Urinary bladder (tissue), 3 donors: ENCODE measurements at regions not wholly inside any gene's neighbourhood (a gene's known extent, or its start where the extent isn't known, plus 50 kb on each side); places are given as distances from the start of the nearest gene placed in this dataset.

Experiments
- DNase-seq: peaks from one replicate; pipeline ENCODE4 v3.0.0-alpha.2; 2015; ENCODE audit errors: extremely low spot score
- H3K27ac ChIP-seq: one replicate; pipeline ENCODE4 v1.5.1; 2013; ENCODE audit warnings: low read depth, mild to moderate bottlenecking, moderate library complexity
- H3K36me3 ChIP-seq: one replicate; pipeline ENCODE4 v1.6.1; 2013; ENCODE audit warnings: mild to moderate bottlenecking, moderate library complexity; ENCODE audit not compliant: insufficient read depth
- H3K4me1 ChIP-seq: one replicate; pipeline ENCODE4 v1.6.1; 2013; ENCODE audit warnings: mild to moderate bottlenecking, moderate library complexity; ENCODE audit not compliant: insufficient read depth
- H3K4me3 ChIP-seq: one replicate; pipeline ENCODE4 v1.5.1; 2013; ENCODE audit warnings: low read depth, low read length
- WGBS: extraction: QIAGEN DNeasy Blood & Tissue Kit; methylation state at CpG from one replicate; pipeline ENCODE4 v1.1.7; 2013; 5-methylcytosine and 5-hydroxymethylcytosine counted together
- donor health status: healthy with polysubstance abuse.
- donor health status: healthy.

GRCh38 chr20:16220826-16221225 lies 352.4 kb downstream of the KIF16B start:
- Histone ChIP-seq H3K36me3 (no peaks in the 10 kb centered on the region), H3K4me3 (no peak overlapping the region), H3K27ac (no peak overlapping the region), H3K4me1 (no peaks in the 10 kb centered on the region)
- 94% methylated on average over 4 of the region's 4 CpGs for WGBS
- no peak for DNase-seq

GRCh38 chr20:16219182-16219581 lies 354.1 kb downstream of the KIF16B start:
- Histone ChIP-seq H3K36me3 (no peaks in the 10 kb centered on the region), H3K4me3 (no peak overlapping the region), H3K27ac (no peak overlapping the region), H3K4me1 (no peaks in the 10 kb centered on the region)
- no peak for DNase-seq

GRCh38 chr20:16216914-16217230 lies 356.4 kb downstream of the KIF16B start:
- DNase-seq: no peak
- 88% methylated on average over 6 of the region's 6 CpGs for WGBS

DNA sequence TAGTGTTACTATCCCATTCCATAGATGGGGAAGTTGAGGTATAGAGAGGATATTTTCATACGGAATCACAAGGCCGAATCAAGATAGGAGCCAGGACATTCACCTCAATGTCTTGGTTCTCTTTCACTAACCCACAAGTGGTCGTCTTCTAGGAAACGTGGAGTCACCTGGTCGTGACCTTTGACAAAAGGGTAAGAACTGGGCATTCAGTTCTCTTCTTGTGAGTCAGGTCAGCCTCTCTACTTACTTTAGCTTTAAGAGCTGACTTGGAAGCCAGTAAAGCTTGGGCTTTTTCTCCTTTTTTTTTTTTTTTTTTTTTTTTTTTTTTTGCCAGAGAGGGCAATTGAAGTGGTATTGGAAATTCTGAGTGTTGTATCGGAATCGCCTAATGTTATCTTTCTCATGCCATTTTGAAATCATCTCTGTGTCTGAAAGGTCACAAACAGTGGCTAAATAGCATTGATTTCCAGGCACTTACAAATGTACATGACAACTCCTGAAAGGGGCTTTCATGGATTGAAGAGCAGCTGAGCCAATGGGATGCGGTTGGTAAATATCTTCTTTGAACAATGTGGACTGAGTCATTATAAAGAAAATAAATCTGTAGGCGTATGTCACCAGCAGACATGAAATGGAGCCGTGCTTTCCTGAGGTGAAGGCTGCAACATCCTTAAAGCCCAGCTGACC lies 356.9 kb downstream of the KIF16B start:
- Histone ChIP-seq H3K36me3 (no peaks in the 10 kb centered on the region), H3K4me1 (no peaks in the 10 kb centered on the region), H3K27ac (no peak overlapping the region), H3K4me3 (no peak overlapping the region)
- DNase-seq: no peak
- 93% methylated on average over 10 of the region's 10 CpGs for WGBS

More at GRCh38 chr20:16216914-16217230, 356.4 kb downstream of the KIF16B start:
- Histone ChIP-seq H3K4me1 (no peaks in the 10 kb centered on the region), H3K27ac (no peak overlapping the region), H3K4me3 (no peak overlapping the region), H3K36me3 (no peaks in the 10 kb centered on the region)

DNA sequence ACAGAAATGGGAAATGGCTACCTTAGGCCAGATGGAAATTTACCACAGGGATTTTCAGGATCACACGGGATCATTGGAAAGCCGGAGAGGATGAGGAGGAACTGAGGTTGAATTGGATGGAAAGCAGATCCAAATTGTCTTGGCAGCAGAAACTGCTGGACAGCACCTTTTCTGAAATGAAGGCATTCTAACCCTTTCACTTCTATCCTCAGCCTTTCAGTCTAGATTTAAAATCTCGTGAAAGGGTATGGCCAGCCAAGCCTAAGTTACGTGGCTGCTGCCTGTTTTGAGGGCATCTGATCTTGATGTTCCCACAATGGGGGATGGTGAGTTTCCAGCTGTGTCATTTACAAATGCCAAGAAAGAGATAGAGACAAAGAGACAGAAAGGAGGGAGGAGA lies 358.2 kb downstream of the KIF16B start:
- H3K36me3 ChIP-seq: no peaks in the 10 kb centered on the region
- no peak overlapping the region for H3K27ac ChIP-seq
- DNase-seq: no peak
- WGBS: 23% methylated on average over 4 of the region's 4 CpGs
- H3K4me3 ChIP-seq: no peak overlapping the region
- no peaks in the 10 kb centered on the region for H3K4me1 ChIP-seq

DNA sequence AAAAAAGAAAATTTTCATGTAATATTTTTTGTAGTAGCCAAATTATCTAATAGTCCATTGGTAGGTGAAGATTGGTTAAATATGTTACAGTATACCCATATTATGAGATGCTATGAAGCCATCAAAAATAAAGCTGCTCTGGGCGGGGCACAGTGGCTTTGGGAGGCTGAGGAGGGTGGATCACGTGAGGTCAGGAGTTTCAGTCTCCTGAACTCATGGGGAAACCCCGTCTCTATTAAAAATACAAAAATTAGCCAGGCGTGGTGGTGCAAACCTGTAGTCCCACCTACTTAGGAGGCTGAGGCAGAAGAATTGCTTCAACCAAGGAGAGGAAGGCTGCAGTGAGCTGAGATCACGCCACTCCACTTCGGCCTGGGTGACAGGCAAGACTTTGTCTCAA lies 360.5 kb downstream of the KIF16B start:
- Histone ChIP-seq H3K4me1 (no peaks in the 10 kb centered on the region), H3K27ac (no peak overlapping the region), H3K36me3 (no peaks in the 10 kb centered on the region), H3K4me3 (no peak overlapping the region)
- 99% methylated on average over 6 of the region's 6 CpGs for WGBS
- no peak for DNase-seq

- WGBS: 62% methylated on average over 4 of the region's 4 CpGs
- DNase-seq: no peak
- H3K4me1 ChIP-seq: no peaks in the 10 kb centered on the region
- H3K4me3 ChIP-seq: no peak overlapping the region
- no peaks in the 10 kb centered on the region for H3K36me3 ChIP-seq
- H3K27ac ChIP-seq: no peak overlapping the region
Observed at GRCh38 chr20:16209951-16210361, 363.3 kb downstream of the KIF16B start.

DNA sequence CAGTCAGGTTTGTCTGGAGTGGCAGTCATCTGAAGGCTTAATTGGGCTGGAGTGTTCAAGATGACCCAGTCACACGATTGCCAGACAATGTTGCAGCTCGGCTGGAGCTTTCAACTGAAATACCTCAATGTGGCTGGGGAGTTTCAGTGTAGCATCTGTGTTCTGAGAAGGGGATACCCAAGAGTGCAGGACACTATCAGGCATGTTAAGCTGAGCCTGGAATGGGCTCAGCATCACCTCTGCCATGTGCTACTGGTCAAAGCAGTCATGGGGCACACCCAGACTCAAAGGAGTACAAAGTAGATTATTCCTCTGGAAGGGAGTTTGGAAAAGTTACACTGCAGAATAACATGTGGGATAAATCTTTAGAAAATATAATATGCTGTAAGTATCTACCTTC lies 363.9 kb downstream of the KIF16B start:
- Histone ChIP-seq H3K36me3 (no peaks in the 10 kb centered on the region), H3K4me1 (no peaks in the 10 kb centered on the region), H3K27ac (no peak overlapping the region), H3K4me3 (no peak overlapping the region)
- WGBS: 82% methylated on average over 2 of the region's 2 CpGs
- DNase-seq: no peak

GRCh38 chr20:16208443-16208842 lies 364.8 kb downstream of the KIF16B start:
- no peak overlapping the region for H3K4me3 ChIP-seq
- DNase-seq: no peak
- H3K4me1 ChIP-seq: no peaks in the 10 kb centered on the region
- WGBS: 95% methylated on average over 4 of the region's 4 CpGs
- no peak overlapping the region for H3K27ac ChIP-seq
- no peaks in the 10 kb centered on the region for H3K36me3 ChIP-seq

DNA sequence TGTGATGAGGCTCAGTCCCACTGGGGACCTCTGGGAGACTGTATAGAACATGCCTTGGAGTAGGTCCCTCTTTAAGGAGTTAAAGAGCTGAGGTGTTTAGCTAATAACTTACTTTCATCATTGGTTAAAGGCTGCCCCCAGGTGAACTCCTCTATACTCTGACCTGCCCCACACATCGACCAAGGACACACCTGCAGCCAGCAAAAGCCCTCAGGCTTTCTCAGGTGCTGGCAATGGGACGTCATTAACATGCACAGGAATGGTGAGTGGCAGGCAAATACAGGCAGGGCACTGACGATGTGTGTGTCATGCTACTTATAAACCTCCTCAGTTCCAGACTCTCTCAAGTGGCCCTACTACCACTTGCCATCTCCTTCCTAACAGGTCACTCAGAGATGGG lies 366.4 kb downstream of the KIF16B start:
- 87% methylated on average over 3 of the region's 3 CpGs for WGBS
- H3K4me1 ChIP-seq: no peaks in the 10 kb centered on the region

GRCh38 chr20:16205507-16205906 lies 367.7 kb downstream of the KIF16B start:
- WGBS: 81% methylated on average over 2 of the region's 2 CpGs
- Histone ChIP-seq H3K36me3 (no peaks in the 10 kb centered on the region), H3K27ac (no peak overlapping the region), H3K4me1 (no peaks in the 10 kb centered on the region), H3K4me3 (no peak overlapping the region)
- no peak for DNase-seq

More for the DNA sequence above, 366.4 kb downstream of the KIF16B start:
- DNase-seq: no peak
- H3K27ac ChIP-seq: no peak overlapping the region
- H3K4me3 ChIP-seq: no peak overlapping the region
- H3K36me3 ChIP-seq: no peaks in the 10 kb centered on the region

DNA sequence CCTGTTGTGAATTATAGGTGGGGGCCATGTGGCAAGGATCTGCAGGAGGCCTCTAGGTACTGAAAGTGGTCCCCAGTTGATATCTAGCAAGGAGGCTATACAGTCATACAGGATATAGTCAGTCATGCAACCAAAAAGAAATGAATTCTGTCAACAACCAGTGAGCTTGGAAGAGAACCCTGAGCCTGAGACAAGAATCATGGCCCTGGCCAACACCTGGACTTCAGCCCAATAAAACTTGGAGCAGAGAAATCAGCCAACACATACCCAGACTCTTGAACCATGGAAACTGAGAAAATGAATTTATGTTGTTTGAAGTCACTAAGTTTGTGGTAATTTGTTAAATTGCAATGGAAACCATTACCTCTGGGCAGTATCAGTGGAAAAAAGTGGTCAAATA lies 370.2 kb downstream of the KIF16B start:
- no peaks in the 10 kb centered on the region for H3K4me1 ChIP-seq
- H3K36me3 ChIP-seq: no peaks in the 10 kb centered on the region
- H3K27ac ChIP-seq: no peak overlapping the region
- no peak overlapping the region for H3K4me3 ChIP-seq
- no peak for DNase-seq

DNA sequence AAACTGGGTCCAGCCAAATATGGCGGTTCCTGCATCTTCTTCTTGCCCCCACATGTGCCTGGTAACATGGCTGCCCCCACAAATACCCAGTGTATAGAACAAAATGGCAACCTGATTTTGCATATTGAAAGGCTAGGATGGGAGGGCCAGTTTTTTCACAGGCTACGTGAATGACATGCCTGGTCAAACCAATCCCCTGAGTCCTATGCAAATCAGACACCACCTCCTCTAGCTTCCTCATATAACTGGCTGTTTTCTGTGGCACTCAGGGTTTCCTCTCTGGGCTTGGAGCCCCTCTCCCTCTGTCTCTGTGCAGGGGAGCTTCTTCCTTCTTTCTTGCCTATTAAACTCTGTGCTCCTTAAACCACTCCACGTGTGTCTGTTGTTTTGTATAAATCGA lies 372.1 kb downstream of the KIF16B start:
- no peak overlapping the region for H3K27ac ChIP-seq
- H3K36me3 ChIP-seq: no peaks in the 10 kb centered on the region
- WGBS: 90% methylated on average over 4 of the region's 4 CpGs
- H3K4me3 ChIP-seq: no peak overlapping the region
- DNase-seq: no peak
- H3K4me1 ChIP-seq: no peaks in the 10 kb centered on the region

DNA sequence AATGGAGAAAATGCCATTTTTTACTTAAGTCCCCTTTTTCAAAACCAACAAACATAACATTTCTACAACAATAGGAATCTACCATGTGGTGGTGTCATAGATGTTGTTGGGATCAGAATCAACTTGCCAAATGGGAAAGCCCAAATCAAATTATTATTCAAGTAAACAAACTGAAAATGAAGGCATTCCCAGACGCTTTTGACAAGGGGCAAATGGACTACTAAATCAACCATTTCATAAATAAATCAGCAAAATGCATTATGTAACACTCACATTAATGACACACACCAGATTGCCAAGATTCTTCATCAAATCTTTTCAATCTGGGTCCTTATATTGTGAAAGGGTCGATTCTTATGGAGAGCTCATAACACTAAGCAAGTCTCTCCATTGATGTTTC lies 375.6 kb downstream of the KIF16B start:
- no peaks in the 10 kb centered on the region for H3K36me3 ChIP-seq
- no peak overlapping the region for H3K27ac ChIP-seq
- WGBS: 64% methylated on average over 2 of the region's 2 CpGs
- H3K4me3 ChIP-seq: no peak overlapping the region
- H3K4me1 ChIP-seq: no peaks in the 10 kb centered on the region
- DNase-seq: no peak

DNA sequence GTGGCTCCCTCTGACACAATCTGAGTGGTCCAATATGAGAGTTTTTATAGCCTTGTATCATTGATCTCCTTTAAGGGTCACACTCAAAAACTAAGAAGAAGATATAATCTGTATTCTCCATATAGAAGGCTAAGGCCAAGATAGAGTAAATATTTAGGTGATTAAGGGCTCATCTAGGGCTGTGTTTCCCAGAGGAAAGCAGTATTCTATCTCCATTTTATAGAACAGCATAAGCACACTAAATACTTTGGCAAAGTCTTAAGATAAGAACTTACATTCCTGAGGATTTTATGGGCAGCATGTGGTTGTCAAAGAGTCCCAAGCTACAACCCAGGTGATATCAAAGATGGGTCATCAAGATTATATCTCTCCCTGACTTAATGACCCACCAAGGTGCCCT lies 377.6 kb downstream of the KIF16B start:
- Histone ChIP-seq H3K36me3 (no peaks in the 10 kb centered on the region), H3K4me1 (no peaks in the 10 kb centered on the region), H3K4me3 (no peak overlapping the region), H3K27ac (no peak overlapping the region)
- DNase-seq: no peak
